ENCODE measurements at regions not wholly inside any gene's neighbourhood (a gene's known extent, or its start where the extent isn't known, plus 50 kb on each side); places are given as distances from the start of the nearest gene placed in this dataset.

- H3K27me3 ChIP-seq, result peaks cover 19% of the 10 kb centered on the region
- no peak overlapping the region for H3K4me3 ChIP-seq
- no peak overlapping the region for H3K27ac ChIP-seq
- WGBS, 4 donors, result 59 to 100% (median 74%) methylated on average over 1 to 9 of the region's 9 CpGs
- TF ChIP-seq POLR2A (IDR thresholded peaks at IDR 0.05), result no peak
- no peak for TF ChIP-seq CTCF (IDR thresholded peaks at IDR 0.05)
- H3K4me1 ChIP-seq (replicated peaks in 1 of 2), result no peaks in the 10 kb centered on the region
- intact Hi-C loops (cut with DNase I), result no loop called here
- no peak for DNase-seq
- no peaks in the 10 kb centered on the region for H3K9me3 ChIP-seq (replicated peaks in 1 of 3)
- H3K36me3 ChIP-seq (replicated peaks in 1 of 2), result no peaks in the 10 kb centered on the region
These were observed 63.5 kb upstream of the TTC34 start for GRCh38 chr1:2865000-2865399.

- Histone ChIP-seq H3K27me3 (peaks cover 20% of the 10 kb centered on the region), H3K4me1 (replicated peaks in 1 of 2) (no peaks in the 10 kb centered on the region), H3K27ac (no peak overlapping the region), H3K4me3 (no peak overlapping the region), H3K9me3 (replicated peaks in 1 of 3) (peaks cover 0 to 2% (median 0%) of the 10 kb centered on the region in 3 donors), H3K36me3 (replicated peaks in 1 of 2) (no peaks in the 10 kb centered on the region)
- TF ChIP-seq POLR2A (IDR thresholded peaks at IDR 0.05), result no peak
- no peak for TF ChIP-seq CTCF (IDR thresholded peaks at IDR 0.05)
- DNase-seq, result no peak
- WGBS, 4 donors, result 57 to 67% (median 63%) methylated on average over 17 to 28 of the region's 28 CpGs
- intact Hi-C loops (cut with DNase I), result no loop called here
These were observed 64.3 kb upstream of the TTC34 start for GRCh38 chr1:2865571-2866421.

GRCh38 chr1:2866422-2867086 is 65.1 kb upstream of the TTC34 start:
- intact Hi-C loops (cut with DNase I), result no loop called here
- WGBS, 4 donors, result 51 to 60% (median 54%) methylated on average over 7 to 26 of the region's 26 CpGs
- H3K27me3 ChIP-seq, result peaks cover 20% of the 10 kb centered on the region

More at GRCh38 chr1:2866422-2867086, 65.1 kb upstream of the TTC34 start:
- TF ChIP-seq CTCF (IDR thresholded peaks at IDR 0.05), result no peak
- no peak for TF ChIP-seq POLR2A (IDR thresholded peaks at IDR 0.05)
- peaks cover 0 to 10% (median 0%) of the 10 kb centered on the region in 3 donors for H3K9me3 ChIP-seq (replicated peaks in 1 of 3)
- no peak for DNase-seq
- no peak overlapping the region for H3K27ac ChIP-seq
- no peaks in the 10 kb centered on the region for H3K4me1 ChIP-seq (replicated peaks in 1 of 2)
- H3K4me3 ChIP-seq, result no peak overlapping the region
- H3K36me3 ChIP-seq (replicated peaks in 1 of 2), result no peaks in the 10 kb centered on the region

Measured in adrenal gland (tissue), 9 donors.